Spleen (tissue), 11 donors: ENCODE measurements at regions not wholly inside any gene's neighbourhood (a gene's known extent, or its start where the extent isn't known, plus 50 kb on each side); places are given as distances from the start of the nearest gene placed in this dataset.

Source experiments
- DNase-seq: peaks from one replicate; pipeline ENCODE4 v3.0.0-alpha.2; 2020
- H3K27ac ChIP-seq, 8 donors: fragments of 200-600 bp; sonication (generic) in 7 of 8; 1 replicate in 4 of 8; 2 replicates in 4 of 8; pipeline versions ENCODE4 v1.5.0 to v1.8.0; 2016 to 2021; ENCODE audit warnings: inconsistent platforms in 4 of 8, mild to moderate bottlenecking in 4 of 8, moderate library complexity in 1 of 8
- H3K27me3 ChIP-seq, 7 donors: fragments of 200-600 bp; sonication (generic) in 6 of 7; replicated peaks in 1 of 7; 1 replicate in 4 of 7; 2 replicates in 3 of 7; pipeline versions ENCODE4 v1.5.0 to v1.8.0; 2016 to 2021; ENCODE audit warnings: inconsistent platforms in 3 of 7, mild to moderate bottlenecking in 1 of 7
- H3K36me3 ChIP-seq, 6 donors: fragments of 200-600 bp; sonication (generic) in 5 of 6; 1 replicate in 4 of 6; 2 replicates in 2 of 6; pipeline versions ENCODE4 v1.5.0 to v1.8.0; 2016 to 2021; ENCODE audit warnings: inconsistent platforms in 2 of 6
- H3K4me1 ChIP-seq, 6 donors: fragments of 200-600 bp; sonication (generic) in 5 of 6; 1 replicate in 3 of 6; 2 replicates in 3 of 6; pipeline versions ENCODE4 v1.5.0 to v1.8.0; 2016 to 2021; ENCODE audit warnings: inconsistent platforms in 3 of 6
- H3K4me3 ChIP-seq, 8 donors: fragments of 200-600 bp; sonication (generic) in 7 of 8; 1 replicate in 4 of 8; 2 replicates in 4 of 8; pipeline versions ENCODE4 v1.5.0 to v1.8.0; 2016 to 2021; ENCODE audit warnings: inconsistent platforms in 4 of 8, mild to moderate bottlenecking in 4 of 8, moderate library complexity in 2 of 8
- H3K9me3 ChIP-seq, 8 donors: fragments of 200-600 bp; sonication (generic) in 7 of 8; 1 replicate in 4 of 8; 2 replicates in 4 of 8; pipeline versions ENCODE4 v1.5.0 to v1.8.0; 2016 to 2021; ENCODE audit warnings: inconsistent platforms in 4 of 8
- POLR2A ChIP-seq, 3 donors: fragments of 450-650 bp; IDR thresholded peaks; one replicate each; pipeline ENCODE4 v1.5.1; 2017; ENCODE audit warnings: antibody characterized with exemption in 3 of 3, mild to moderate bottlenecking in 1 of 3
- POLR2AphosphoS5 ChIP-seq, 3 donors: sonication (generic); formaldehyde crosslinking; IDR thresholded peaks; one replicate each; pipeline ENCODE4 v1.5.1; 2017; ENCODE audit warnings: antibody characterized with exemption in 3 of 3
- WGBS, 5 donors: extraction: QIAGEN DNeasy Blood & Tissue Kit in 3 of 5; methylation state at CpG; one replicate each; pipeline versions ENCODE4 v1.1.5 to v1.1.7; 2013 to 2018; 5-methylcytosine and 5-hydroxymethylcytosine counted together
- intact Hi-C: fragments of 100-400 bp; cut with DNase I; formaldehyde crosslinking; loops from one replicate; pipeline ENCODE4 v1.15.0; 2023; ENCODE audit warnings: low total_unique reads
- TF ChIP-seq, protein P1 (sequence below), 11 experiments: fragments of 200-600 bp in 7 of 11; fragments of 450-650 bp in 4 of 11; sonication (generic) in 4 of 11; IDR thresholded peaks in 8 of 11; conservative IDR thresholded peaks in 3 of 11; 1 replicate in 7 of 11; 2 replicates in 4 of 11; pipeline versions ENCODE4 v1.4.0 to v1.8.0; 2016 to 2021; ENCODE audit warnings: antibody characterized with exemption in 11 of 11, inconsistent platforms in 4 of 11, mild to moderate bottlenecking in 1 of 11
- donor health status: healthy with polysubstance abuse.
- donor health status: DM: no; HTN: no; CAD: no; lungs with moderate emphysema.
- donor health status: DM: no; HTN: no; CAD: no.
- donor health status: Bipolar disorder and iron deficiency.
- donor health status: healthy.
- donor health status: DM: no; HTN: no; CAD: no.
- donor health status: DM: yes; HTN: yes; CAD: no.

DNA sequence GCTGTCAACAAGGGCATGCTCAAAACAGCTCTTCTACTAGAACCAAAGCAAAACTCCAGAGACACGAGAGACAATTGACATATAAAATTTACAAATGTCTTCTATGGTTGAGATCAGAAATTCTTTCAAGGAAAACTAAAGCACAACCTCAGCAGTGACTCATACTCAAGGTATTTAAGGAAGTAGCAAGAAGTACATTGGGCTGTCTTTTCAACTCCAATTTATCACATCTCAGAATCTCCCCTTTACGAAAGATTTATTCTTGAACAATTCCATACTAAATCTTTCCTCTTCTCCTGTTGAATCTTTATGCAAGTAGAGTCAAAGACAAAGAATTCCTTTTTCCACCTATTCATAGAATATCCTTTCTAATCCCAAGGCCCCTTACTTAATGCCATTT is 324.0 kb downstream of the IRS1 start:
- H3K27ac ChIP-seq = no peak overlapping the region
- no peaks in the 10 kb centered on the region for H3K36me3 ChIP-seq
- no peaks in the 10 kb centered on the region for H3K27me3 ChIP-seq
- H3K9me3 ChIP-seq = peaks cover 0 to 8% (median 0%) of the 10 kb centered on the region in 8 donors
- TF ChIP-seq, protein P1, sequence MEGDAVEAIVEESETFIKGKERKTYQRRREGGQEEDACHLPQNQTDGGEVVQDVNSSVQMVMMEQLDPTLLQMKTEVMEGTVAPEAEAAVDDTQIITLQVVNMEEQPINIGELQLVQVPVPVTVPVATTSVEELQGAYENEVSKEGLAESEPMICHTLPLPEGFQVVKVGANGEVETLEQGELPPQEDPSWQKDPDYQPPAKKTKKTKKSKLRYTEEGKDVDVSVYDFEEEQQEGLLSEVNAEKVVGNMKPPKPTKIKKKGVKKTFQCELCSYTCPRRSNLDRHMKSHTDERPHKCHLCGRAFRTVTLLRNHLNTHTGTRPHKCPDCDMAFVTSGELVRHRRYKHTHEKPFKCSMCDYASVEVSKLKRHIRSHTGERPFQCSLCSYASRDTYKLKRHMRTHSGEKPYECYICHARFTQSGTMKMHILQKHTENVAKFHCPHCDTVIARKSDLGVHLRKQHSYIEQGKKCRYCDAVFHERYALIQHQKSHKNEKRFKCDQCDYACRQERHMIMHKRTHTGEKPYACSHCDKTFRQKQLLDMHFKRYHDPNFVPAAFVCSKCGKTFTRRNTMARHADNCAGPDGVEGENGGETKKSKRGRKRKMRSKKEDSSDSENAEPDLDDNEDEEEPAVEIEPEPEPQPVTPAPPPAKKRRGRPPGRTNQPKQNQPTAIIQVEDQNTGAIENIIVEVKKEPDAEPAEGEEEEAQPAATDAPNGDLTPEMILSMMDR (IDR thresholded peaks at IDR 0.05 in 8 of 11, conservative IDR thresholded peaks at IDR 0.05 in 3 of 11) = no peak
- TF ChIP-seq POLR2AphosphoS5 (IDR thresholded peaks at IDR 0.05) = no peak
- no peak overlapping the region for H3K4me3 ChIP-seq
- no peak for DNase-seq
- 76 to 85% (median 78%) methylated on average over 2 of the region's 2 CpGs for WGBS, 5 donors
- intact Hi-C loops = no loop called here
- peaks cover 0 to 6% (median 3%) of the 10 kb centered on the region in 6 donors for H3K4me1 ChIP-seq

DNA sequence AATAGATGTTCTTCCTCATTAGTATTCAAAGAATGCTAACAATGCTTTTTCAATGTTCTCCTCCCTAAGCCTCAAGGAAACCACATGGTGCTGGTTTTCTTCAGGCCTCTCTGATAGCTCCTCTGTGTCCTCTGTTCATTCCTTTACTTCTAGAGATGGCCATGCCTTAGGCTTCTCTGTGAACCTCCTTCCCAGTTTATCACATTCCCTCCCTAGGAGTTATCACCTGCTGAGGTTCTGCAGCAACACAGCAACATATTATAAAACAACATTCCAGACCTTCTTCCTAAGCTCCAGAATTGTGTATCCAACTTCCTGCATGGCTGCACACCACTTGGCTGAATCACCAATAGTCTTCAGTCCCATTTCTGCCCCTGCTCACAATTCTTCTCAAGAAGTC is 325.5 kb downstream of the IRS1 start:
- H3K36me3 ChIP-seq = no peaks in the 10 kb centered on the region
- intact Hi-C loops = no loop called here
- H3K27me3 ChIP-seq = no peaks in the 10 kb centered on the region
- no peak overlapping the region for H3K27ac ChIP-seq
- H3K4me1 ChIP-seq = peaks cover 0 to 6% (median 3%) of the 10 kb centered on the region in 6 donors
- peaks cover 0 to 8% (median 0%) of the 10 kb centered on the region in 8 donors for H3K9me3 ChIP-seq
- no peak for TF ChIP-seq POLR2AphosphoS5 (IDR thresholded peaks at IDR 0.05)
- TF ChIP-seq POLR2A (IDR thresholded peaks at IDR 0.05) = no peak
- TF ChIP-seq, protein P1 (IDR thresholded peaks at IDR 0.05 in 8 of 11, conservative IDR thresholded peaks at IDR 0.05 in 3 of 11) = no peak
- DNase-seq = no peak
- H3K4me3 ChIP-seq = no peak overlapping the region

DNA sequence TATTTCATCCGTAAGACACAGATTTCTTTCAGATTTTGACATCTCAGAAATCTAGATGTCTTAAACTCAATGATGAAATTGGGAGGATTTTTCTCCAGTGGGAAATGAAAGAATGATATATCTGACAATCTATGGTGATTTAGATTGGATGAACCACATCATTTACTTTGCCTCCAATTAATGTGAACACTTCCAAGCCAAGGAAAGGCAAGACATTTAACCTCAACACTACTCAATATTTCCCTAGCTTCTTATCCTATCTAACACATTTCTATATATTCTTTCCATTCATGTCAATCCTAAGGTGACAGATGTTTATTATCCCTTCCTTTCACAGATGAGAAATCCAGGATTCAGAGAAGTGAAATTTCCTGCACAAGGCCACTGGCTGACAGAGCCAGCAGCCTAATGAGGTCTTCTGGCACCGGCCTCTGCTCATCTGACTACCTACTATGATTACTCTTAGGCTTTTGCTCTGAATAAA is 327.6 kb downstream of the IRS1 start:
- intact Hi-C loops = no loop called here
- no peaks in the 10 kb centered on the region for H3K36me3 ChIP-seq
- no peaks in the 10 kb centered on the region for H3K27me3 ChIP-seq
- TF ChIP-seq POLR2AphosphoS5 (IDR thresholded peaks at IDR 0.05) = no peak
- TF ChIP-seq, protein P1 (IDR thresholded peaks at IDR 0.05 in 8 of 11, conservative IDR thresholded peaks at IDR 0.05 in 3 of 11) = no peak
- TF ChIP-seq POLR2A (IDR thresholded peaks at IDR 0.05) = no peak
- 43 to 54% (median 45%) methylated on average over 2 of the region's 2 CpGs for WGBS, 5 donors
- no peaks in the 10 kb centered on the region for H3K4me1 ChIP-seq
- no peak for DNase-seq
- peaks cover 0 to 8% (median 0%) of the 10 kb centered on the region in 8 donors for H3K9me3 ChIP-seq
- H3K4me3 ChIP-seq = no peak overlapping the region
- no peak overlapping the region for H3K27ac ChIP-seq

DNA sequence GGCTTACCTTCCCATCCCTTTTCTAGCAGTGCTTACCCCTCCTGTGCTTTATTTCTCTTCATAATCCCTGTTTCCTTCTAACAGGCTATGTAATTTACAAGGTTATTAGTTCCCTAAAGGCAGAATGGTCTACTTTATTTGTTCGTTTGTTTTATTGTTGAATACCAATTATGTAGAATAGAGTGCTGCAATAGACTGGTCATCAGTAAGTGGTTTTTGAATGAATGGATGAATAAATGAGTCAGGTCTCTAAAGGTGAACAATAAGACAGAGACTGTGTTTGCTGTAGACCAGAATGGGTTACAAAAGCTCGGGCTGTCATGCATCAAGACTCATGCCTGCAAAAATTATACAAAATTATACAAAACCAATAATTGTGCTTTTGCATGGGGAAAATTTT is 332.0 kb downstream of the IRS1 start:
- 75 to 81% (median 78%) methylated on average over 2 of the region's 2 CpGs for WGBS, 5 donors

More for the DNA sequence above, 332.0 kb downstream of the IRS1 start:
- Histone ChIP-seq H3K4me3 (no peak overlapping the region), H3K4me1 (peaks cover 0 to 3% (median 0%) of the 10 kb centered on the region in 6 donors), H3K27ac (no peak overlapping the region), H3K9me3 (peaks cover 0 to 11% (median 7%) of the 10 kb centered on the region in 8 donors), H3K27me3 (no peaks in the 10 kb centered on the region), H3K36me3 (no peaks in the 10 kb centered on the region)
- TF ChIP-seq, protein P1 (IDR thresholded peaks at IDR 0.05 in 8 of 11, conservative IDR thresholded peaks at IDR 0.05 in 3 of 11) = no peak
- TF ChIP-seq POLR2A (IDR thresholded peaks at IDR 0.05) = no peak
- TF ChIP-seq POLR2AphosphoS5 (IDR thresholded peaks at IDR 0.05) = no peak
- intact Hi-C loops = no loop called here
- no peak for DNase-seq
